PC-9 (cell line): ENCODE measurements at regions not wholly inside any gene's neighbourhood (a gene's known extent, or its start where the extent isn't known, plus 50 kb on each side); places are given as distances from the start of the nearest gene placed in this dataset.

Source experiments
- EZH2 ChIP-seq: fragments of 200-600 bp; sonication (generic); IDR thresholded peaks from 2 replicates; pipeline ENCODE4 v1.8.0; 2017; ENCODE audit warnings: antibody characterized with exemption, low read depth
- TF ChIP-seq, protein P1 (sequence below): fragments of 200-600 bp; sonication (generic); conservative IDR thresholded peaks from 2 replicates; pipeline ENCODE4 v1.6.1; 2017; ENCODE audit warnings: mixed run types, antibody characterized with exemption, mild to moderate bottlenecking, moderate library complexity

DNA sequence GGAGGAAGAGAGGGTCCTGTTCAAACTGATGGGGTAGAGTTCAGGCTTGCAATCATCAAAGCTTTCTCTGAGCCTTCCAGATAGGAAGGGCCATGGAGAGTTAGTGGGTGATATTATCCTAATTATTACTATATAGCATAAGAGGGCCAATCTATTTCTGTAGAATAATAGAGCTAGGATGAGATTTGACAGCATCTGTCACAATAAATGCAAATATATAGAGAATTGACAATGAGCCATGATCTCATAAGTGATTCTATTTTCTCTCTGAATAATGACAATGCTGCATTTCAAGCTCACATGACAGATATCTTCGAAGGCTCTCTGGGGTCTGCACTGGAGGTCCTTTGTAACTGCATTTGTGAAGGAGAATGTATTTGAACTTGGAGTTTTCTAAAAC is 521.9 kb upstream of the CELF4 start:
- TF ChIP-seq, protein P1, sequence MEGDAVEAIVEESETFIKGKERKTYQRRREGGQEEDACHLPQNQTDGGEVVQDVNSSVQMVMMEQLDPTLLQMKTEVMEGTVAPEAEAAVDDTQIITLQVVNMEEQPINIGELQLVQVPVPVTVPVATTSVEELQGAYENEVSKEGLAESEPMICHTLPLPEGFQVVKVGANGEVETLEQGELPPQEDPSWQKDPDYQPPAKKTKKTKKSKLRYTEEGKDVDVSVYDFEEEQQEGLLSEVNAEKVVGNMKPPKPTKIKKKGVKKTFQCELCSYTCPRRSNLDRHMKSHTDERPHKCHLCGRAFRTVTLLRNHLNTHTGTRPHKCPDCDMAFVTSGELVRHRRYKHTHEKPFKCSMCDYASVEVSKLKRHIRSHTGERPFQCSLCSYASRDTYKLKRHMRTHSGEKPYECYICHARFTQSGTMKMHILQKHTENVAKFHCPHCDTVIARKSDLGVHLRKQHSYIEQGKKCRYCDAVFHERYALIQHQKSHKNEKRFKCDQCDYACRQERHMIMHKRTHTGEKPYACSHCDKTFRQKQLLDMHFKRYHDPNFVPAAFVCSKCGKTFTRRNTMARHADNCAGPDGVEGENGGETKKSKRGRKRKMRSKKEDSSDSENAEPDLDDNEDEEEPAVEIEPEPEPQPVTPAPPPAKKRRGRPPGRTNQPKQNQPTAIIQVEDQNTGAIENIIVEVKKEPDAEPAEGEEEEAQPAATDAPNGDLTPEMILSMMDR, result no peak
- TF ChIP-seq EZH2, result no peak
